ENCODE measurements at regions not wholly inside any gene's neighbourhood (a gene's known extent, or its start where the extent isn't known, plus 50 kb on each side); places are given as distances from the start of the nearest gene placed in this dataset.

DNA sequence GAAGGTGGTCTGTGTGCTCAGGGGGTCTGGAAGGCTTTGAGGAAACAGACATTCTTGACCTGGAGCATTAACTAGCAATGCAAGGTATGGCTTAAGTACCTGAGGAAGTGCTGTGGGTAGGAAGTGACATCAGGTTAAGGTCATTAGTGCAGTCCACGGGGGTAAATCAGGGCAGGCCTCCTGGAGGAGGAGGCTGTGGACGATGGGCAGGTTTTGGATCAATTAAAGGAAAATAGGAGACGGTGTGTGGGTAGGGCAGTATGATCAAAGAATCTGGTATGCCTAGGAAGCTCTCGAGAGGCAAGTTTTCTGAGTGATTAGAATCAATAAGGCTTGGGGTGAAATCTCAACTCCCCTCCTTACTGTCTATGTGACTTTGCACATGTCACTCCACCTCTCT lies 295.3 kb downstream of the AACS start:
- DNase-seq (ENCODE audit: low read depth in 2 of 2), result no peak

DNA sequence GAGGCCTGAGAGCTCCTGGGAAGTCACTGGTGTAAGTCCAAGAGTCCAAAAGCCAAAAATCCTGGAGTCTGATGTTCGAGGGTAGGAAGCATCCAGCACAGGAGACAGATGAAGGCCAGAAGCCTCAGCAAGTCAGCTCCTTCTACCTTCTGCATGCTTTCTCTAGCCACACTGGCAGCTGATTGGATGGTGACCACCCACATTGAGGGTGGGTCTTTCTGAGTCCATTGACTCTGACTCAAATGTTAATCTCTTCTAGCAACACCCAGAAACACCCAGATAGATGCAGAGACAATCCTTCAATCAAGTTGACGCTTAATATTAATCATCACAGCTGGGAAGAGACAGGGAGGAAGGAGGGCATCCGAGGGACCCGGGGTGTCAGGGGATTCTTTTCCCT lies 305.8 kb downstream of the AACS start:
- no peak for DNase-seq (ENCODE audit: low read depth in 2 of 2)

DNA sequence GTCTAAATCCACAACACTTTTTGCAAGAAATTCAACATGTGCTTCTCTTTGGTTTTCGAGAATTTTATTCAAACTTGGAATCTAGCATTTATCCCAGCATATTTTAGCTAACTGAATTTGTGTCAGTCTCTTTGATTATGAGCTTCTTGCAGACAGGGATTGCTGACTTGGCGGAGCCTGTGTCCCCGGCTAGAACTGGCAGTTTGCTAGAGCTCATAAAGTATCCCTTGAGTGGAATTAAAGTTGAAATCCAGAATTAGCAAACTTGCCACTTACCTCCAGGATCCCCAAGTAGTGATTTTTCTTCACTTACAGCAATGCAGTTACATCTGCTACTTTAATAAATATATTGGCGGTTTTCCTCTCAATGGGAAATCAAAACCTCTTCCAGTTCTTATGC lies 306.9 kb downstream of the AACS start:
- DNase-seq (ENCODE audit: low read depth in 2 of 2), result no peak

DNA sequence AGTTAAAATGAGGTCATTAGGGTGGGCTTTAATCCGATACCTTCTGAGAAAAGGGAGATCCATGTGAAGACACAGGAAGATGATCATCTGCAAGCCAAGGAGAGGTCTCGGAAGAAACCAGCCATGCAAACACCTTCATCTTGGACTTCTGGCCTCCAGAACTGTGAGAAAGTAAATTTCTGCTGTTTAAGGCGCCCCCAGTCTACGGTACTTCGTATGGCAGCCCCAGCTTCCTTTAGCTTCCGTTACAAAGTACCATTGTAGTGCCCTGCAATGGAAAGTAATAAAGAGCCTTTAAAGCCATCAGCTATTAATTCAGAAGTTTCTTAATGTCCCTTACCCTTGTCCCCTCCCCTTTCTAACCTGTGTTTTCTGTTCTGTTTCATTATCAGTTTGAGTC lies 308.1 kb downstream of the AACS start:
- DNase-seq (ENCODE audit: low read depth in 2 of 2), result no peak

DNA sequence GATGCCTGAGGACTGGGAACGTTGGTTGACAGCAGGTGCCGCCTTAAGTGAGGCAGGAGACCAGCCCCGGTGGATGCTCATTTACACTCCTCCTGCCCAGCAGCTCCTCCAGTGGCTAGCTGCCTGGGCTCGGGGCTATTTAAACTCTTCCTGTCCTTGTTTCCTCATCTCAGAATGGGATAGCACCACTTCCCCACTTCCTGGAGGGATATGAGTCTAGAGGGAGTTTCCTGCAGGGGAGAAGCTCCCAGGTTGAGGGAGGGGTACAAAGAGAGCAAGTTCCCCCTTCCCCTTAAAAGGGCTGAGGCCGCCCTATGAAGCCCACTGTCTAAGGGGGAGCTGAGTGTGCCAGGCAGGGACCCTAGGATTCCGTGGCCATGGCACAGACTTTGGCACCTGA lies 311.2 kb downstream of the AACS start:
- no peak for DNase-seq (ENCODE audit: low read depth in 2 of 2)

DNA sequence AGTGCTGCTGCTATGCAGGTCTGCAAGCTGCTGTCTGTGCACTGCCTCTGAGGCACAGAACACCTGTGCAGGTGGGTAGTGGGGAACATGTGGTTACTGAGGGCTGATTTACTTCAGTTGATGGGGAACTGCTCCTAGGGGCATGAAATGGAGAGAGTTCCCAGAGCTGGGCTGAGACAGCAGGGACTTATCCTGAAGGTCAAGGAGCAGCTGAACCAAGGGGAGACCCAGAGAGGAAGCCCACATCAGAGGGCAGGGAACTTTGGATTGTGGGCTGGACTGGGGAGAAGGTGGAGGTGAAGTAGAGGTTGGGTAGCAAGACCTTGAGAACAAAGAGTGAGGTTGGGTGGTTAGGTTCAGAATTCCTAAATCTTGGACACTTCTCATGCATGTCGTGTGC lies 311.9 kb downstream of the AACS start:
- no peak for DNase-seq (ENCODE audit: low read depth in 2 of 2)

DNA sequence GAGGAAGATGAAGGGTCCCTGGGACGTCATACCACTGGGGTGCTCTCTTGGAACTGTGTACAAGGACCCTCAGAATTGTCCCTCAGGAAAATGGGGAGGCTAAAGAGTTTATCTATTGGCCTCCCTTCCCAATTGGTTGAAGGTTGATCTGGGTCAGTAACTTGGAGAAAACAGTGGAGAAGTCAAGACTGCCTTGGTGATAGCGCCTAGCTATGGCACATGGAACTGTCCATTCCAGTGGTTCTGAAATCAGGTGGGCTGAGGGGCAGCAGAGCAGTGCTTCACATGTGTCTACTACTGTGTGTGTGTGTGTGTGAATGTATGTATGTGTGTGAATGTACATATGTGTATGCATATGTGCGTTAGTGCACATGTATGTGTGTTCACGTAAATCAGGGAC lies 316.1 kb downstream of the AACS start:
- no peak for DNase-seq (ENCODE audit: low read depth in 2 of 2)

DNA sequence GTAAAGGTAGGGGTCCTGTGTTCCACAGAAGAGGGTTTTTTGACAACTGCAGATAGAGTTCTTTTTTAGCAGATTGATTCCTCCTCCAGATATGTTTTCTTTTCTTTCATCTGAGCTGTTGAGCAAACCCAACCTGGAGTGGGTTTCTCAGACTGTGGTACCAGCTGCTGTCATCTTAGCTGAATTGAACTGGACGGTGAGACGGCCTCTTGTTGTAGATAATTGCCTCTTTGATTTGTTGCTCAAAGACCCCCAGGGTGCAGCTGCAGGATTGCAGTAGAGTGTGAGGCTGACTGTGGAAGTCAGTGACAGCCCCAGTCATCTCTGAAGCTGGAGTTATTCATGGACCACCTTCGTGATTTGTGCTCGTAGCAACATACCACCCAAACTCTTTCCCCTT lies 317.7 kb downstream of the AACS start:
- DNase-seq (ENCODE audit: low read depth in 2 of 2), result no peak

DNA sequence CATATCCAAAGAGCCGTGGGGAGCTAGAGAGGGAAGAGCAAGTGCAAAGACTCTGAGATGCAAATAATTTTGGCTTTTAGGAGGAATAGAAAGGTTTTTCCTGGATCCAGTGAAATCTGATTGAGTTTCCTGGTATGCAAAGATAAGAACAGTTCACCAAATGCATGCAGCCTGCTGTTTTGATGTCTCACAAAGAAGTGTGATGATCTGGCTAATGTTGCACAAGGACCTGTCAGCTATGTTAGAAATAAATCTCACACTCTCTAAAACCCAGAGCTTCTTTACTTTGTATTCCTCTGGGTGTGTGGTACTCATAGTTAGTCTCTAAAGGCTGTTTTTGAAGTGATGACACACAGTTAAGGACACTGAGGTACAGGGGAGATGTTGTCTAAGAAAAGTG lies 321.4 kb downstream of the AACS start:
- DNase-seq (ENCODE audit: low read depth in 2 of 2), result no peak

DNA sequence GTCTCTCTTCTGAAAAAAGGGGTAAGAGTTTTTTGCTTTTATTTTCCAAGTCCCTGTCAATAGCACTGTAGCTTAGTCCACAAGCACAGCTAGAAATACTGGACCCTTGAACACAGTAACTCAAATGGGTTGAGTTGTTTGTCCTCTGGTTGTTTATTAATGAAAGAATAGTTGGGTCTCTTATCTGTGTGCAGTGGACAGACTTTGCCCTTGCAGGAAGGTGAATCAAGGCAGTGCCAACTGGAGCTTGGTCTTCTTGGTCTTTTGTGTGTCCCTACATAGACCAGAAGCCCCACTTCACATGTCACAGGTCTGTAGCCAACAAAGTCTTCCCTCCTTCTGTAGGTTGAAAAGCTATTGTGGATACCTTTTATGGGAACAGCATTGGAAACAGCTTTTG lies 322.0 kb downstream of the AACS start:
- no peak for DNase-seq (ENCODE audit: low read depth in 2 of 2)

DNA sequence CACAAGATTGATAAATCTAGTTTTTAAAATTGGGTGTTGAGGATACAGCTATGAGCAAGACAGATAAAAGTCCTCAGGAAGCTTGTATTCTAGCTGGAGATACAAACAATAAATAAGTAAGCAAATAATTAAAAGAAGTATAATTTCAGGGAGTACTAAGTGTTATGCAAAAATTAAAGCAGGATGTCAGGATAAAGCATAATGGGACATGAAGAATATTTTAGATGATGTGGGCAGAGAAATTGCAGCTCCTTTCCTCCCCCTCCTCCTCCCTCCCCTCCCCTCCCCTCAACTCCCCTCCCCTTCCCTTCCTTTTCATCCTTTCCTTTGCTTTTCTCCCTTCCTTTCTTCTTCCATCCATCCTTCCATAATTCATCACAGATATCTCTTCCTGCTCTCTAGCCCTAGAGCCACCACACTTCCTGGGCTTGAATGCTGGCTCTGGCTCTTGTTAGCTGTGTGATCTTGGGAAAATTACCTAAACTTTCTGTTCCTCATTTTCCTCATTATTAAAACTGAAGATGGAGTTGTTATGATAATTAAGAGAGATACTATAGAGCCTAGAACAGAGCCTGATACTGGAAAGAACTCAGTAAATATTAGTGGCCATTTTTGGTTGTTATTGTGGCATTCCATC lies 323.9 kb downstream of the AACS start:
- DNase-seq (ENCODE audit: low read depth in 2 of 2), result no peak

DNA sequence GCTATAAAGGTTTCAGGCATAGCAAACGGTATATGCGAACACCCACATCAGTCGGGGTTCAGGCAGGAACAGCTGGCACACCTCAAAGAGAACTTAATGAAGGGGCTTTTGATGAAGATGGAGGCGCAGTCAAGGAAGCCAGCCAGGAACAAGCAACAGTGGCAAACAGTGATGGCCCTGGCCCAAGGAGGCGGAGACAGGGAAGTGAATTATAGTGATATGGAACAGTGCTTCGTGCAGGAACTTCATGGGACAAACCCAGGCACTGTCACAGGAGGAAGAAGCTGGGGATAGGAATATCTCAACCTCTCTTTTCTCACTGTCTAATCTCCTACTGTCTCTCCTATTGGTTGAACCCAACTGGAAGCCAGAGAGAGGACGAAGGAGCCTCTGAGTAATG lies 328.3 kb downstream of the AACS start:
- no peak for DNase-seq (ENCODE audit: low read depth in 2 of 2)

DNA sequence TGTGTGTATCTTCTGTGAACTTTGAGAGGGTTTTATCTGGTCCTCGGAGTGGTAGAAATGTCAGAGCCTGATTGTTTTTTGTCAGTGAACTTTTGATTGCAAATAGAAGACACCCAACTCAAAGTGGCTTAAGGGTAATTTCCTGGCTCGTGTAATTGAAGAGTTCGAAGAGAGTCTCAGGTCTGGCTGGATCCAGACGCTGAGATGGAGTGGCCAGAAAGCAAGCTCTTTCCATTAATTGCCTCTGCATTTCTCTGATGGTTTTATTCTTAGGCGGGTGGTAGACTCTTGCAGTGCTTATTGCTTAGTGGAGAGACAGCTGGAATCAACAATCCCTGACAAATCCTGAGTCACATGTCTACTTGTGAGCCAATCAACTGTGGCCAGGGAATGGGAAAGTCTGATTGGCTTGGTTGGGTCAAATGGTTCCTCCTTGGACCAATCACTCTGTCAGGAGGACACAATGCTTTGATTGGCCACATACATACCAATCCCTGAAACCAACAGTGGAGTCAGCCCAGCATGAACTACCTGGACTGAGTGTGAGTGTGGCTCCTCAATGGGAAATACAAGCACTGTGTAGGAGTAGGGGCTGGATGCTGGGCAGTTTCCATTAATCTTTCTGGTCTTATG lies 330.5 kb downstream of the AACS start:
- no peak for DNase-seq (ENCODE audit: low read depth in 2 of 2)

DNA sequence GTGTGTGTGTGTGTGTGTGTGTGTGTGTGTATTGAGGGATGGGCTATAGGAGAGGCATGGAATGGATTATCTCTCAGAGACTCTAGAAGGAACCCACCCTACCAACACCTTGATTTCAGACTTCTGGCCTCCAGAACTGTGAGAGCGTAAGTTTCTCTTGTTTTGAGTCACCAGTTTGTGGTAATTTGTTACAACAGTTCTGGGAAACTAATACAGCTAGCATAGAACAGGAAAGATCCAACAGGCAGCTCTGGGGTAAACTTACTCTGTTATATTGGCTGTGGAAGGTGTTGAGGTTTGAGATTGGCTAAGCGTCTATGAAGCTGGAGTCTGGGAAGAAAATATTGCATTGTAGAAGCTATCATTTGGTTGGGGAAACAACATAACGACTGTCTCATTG lies 334.3 kb downstream of the AACS start:
- DNase-seq (ENCODE audit: low read depth in 2 of 2), result no peak

DNA sequence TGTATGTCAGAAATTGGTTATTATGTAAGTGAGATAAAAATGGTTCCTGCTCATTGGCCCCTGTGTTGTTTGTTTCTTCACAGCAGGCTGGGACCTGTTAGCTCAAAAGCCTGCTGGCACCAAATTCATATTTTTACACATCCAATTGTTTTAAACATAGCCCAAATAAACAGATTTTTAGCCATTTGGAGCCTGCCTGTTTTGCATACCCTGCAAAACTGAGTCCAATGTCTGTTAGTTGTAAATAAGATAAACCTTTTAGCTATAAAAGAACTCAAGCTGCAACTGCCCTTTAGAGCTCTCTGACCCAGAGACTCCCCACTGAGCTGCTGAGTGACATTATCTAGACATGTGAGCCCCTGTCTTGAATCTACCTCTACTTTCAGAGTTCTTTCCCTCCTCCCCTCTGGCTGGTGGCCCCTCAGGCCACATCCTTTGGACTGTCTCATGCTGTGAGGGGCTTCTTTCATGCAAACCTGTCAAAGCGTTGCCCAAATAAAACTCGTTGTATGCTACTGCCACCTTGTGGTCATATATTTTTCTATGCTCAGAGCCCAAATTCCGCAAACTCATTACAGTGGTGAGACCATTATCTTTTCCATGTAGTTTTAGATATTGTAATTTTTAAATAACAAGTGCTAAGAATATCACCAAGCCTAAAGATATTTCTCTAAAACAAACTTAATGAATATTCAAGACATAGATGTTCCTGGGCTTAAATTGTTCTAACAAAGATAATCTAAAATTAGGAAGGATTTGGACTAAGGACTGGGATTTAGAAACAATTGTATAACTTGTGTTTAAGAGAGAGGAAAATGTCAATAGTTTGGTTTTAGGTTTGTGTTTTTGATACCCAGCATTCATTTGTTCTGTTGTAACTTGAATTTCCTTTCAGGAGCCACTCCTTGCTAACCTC lies 337.9 kb downstream of the AACS start:
- DNase-seq (ENCODE audit: low read depth in 2 of 2), result no peak

DNA sequence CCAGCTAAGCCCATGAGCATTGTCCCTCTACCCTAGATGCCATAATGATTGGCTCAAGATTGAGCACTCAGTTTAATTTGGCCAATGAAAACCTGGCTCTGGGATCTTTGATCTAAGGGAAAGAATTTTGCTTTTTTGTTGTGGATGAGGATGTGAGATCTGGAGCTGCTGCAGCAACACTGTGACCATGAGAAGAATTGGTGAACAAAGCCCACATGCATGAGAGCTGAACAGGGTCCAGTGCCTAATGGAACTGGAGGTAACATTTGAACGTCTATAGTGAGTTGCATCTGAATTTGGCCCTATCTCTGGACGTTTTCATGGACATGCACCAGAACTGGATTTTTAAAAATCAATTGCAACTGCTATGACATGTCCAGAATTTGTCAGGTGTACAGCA lies 338.6 kb downstream of the AACS start:
- no peak for DNase-seq (ENCODE audit: low read depth in 2 of 2)

DNA sequence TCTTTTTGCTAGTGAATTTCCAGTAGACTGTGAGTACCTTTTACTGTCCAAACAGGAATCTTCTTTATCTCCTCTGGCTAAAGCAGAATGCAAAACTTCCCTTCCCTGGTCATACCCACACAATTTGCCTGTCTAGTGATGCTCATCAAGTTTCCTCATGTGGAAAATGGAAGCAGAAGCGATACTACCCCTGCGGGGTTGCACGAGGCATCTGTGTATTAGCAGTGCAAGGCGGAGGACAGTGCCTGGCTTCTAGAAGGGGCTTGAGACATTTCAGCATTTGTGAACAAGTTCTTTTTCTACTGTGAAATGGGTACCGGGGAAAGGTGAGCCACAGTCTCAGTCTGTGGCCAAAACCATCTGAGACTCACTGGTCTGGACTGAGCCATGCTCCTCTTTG lies 340.9 kb downstream of the AACS start:
- no peak for DNase-seq (ENCODE audit: low read depth in 2 of 2)

DNA sequence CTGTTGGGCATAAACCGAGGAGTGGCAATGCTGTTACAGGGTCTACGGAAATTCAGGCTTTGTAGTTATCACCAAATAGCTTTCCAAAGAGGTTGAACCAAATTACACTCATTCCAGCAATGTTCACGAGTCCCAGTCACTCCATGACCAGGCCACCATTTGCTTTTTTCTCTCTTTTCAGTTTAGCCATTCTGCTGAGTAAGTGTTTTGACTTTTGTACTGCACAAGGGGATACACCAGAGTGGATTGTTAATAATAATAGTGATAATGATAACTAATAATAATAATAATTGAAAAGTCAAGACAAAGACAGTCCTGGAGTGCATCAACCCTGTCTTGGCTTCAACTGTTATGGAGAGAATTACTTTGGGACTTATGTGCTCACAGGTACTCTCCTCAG lies 343.5 kb downstream of the AACS start:
- DNase-seq (ENCODE audit: low read depth in 2 of 2), result no peak

DNA sequence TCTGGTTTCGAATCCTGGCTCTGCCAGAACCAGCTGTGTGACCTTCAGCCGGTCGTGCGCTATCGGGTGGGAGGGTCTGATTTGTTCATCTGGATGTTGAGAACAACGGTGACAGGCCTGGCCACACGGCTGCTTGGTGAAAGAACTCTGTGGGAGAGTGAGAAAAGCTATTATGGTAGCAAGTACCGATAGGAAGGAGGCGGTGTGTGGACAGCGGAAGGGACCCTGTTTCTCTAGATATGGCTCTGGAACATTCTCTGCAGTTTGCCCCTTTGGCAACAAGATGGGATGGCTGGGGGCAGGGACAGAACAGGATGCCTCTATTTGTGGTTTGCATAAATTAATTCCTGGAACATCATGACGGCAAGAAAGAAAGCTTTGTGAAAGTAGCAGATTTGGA lies 347.3 kb downstream of the AACS start:
- no peak for DNase-seq (ENCODE audit: low read depth in 2 of 2)

DNA sequence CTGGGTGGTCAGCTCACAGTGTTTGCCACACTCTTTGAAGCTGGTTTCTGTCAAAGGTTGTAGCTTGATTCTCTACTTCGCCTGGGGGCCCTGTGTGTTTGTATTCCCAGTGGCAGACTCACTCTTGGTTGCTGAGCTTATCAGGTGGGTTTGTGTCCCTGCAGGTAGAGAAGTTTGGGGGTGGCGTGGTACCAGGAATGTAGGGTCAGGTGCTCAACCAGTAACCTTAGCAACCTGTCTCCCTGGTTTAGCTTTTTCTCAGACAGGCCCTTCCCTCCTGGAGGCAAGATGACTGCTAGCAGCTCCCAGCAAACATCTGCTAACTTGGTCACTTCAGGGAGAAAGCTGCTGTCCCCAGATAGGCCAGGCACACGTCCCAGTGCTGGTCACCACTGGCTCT lies 352.2 kb downstream of the AACS start:
- DNase-seq (ENCODE audit: low read depth in 2 of 2), result no peak

DNA sequence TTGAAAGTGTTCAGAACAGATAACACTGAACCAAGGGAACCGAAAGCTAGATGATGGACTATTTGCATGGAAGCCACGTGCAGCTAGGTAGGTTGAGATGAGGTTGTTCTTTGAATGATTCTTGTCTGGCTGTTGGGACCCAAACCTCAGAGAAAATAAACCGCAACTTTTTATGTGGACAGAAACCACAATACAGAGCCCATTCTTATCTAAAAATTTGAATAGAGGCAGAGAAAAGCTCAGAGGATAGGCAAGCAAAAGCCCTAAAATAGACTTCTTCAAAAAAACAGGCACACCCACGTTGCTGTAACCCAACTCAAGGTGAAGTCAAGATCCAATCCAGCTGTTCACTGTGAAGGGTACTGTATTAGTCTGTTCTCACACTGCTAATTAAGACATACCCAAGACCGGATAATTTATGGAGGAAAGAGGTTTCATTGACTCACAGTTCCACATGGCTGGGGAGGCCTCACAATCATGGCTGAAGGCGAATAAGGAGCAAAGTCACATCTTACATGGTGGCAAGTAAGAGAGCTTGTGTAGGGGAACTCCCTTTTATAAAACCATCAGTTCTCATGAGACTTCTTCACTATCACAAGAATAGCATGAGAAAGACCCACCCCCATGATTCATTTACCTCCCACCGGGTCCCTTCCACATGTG lies 353.8 kb downstream of the AACS start:
- DNase-seq (ENCODE audit: low read depth in 2 of 2), result no peak

DNA sequence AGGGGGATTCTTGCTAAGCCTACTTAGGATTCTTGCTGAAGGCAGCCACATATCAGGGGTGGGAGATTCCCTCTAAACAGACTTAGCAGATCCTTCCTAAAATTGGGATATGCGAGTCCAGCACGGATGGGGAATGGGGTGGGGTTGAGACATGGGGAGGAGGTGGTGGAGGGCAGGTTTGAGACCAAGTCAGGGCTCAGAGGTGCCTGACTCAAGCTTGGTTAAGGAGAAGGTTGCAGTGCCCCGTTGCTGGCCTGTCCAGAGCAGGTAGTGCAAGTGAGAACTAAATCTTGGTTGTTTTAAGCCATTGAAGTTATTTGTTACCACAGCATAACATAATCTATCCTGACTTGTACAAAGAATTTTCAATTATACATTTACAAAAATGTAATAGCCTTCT lies 359.7 kb downstream of the AACS start:
- no peak for DNase-seq (ENCODE audit: low read depth in 2 of 2)

DNA sequence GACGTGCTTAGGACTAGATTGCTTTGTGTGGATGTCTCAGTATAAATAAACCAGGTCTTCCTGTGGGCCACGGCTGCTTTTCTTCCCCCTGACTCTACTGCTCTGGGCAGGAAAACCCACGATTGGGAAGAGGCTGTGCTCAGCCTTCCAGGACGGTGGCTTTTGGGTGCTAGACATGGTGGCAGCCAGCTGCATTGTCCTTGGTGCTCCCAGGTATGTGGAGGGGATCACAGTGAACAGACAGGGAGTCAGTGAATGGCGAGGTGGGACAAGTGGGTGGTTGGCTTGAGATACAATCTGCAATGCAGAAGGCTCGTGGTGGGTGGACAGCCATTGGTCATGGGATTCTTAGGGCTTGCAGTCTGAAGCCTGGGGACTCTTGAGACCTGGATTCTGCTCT lies 366.3 kb downstream of the AACS start:
- no peak for DNase-seq (ENCODE audit: low read depth in 2 of 2)
